Dermis microvascular lymphatic vessel endothelial cell (primary cell): ENCODE measurements at regions not wholly inside any gene's neighbourhood (a gene's known extent, or its start where the extent isn't known, plus 50 kb on each side); places are given as distances from the start of the nearest gene placed in this dataset.
"Not testable (repeated sequence)": the region's sequence is repeated elsewhere in the genome, so short reads cannot be mapped to it uniquely, and the experiment has no call there.

Source experiments
- DNase-seq, 2 donors: peaks; one replicate each; pipeline versions ENCODE4 v3.0.0 to v3.0.0-alpha.2; 2010; ENCODE audit warnings: low read depth in 2 of 2

DNA sequence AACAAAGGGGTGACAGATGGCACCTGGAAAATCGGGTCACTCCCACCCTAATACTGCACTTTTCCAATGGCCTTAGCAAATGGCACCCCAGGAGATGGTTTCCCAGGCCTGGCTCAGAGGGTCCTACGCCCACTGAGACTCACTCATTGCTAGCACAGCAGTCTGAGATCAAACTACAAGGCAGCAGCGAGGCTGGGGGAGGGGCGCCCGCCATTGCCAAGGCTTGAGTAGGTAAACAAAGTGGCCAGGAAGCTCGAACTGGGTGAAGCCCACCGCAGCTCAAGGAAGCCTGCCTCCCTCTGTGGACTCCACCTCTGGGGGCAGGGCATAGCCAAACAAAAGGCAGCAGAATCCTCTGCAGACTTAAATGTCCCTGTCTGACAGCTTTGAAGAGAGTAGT is 467.2 kb downstream of the EPHA7 start:
- not testable (repeated sequence) for DNase-seq

GRCh38 chr6:92945799-92946198 is 473.6 kb downstream of the EPHA7 start:
- no peak for DNase-seq

DNA sequence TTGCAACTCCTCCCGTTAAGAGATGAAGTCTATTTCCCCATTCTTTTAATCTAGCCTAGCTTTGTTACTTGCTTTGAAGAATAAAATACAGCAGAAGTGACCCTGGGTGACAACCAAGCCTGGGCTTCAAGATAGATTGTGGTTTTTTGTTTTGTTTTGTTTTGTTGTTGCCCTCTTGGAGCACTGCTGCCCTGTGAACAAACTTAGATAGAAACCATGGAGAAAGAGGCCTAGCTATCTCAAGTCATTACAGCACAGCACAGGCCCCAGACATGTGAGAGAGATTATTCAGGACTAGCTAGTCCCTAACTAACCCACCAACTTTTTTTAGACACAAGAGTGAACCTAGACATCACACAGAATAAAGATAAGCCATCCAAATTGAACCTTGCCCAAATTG is 475.2 kb downstream of the EPHA7 start:
- no peak for DNase-seq

DNA sequence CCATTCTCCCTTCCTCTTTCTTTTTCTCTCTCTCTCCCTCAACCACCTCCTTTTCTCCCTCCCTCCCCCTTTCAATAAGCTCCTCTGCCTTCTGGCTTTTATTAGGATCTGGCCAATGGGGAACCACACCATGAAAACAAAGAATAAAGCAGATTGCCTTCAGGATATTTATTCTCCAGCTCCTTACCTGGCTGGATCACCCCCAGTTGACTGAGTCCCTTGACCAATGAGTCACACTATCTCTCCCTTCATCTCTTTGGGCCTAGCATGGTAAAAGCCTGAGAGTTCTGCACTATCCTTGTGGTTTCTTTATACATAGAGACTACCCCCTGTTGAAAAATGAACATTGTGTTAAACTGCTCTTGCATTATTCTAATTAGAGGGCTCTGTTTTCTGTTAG is 476.8 kb downstream of the EPHA7 start:
- DNase-seq, result no peak

DNA sequence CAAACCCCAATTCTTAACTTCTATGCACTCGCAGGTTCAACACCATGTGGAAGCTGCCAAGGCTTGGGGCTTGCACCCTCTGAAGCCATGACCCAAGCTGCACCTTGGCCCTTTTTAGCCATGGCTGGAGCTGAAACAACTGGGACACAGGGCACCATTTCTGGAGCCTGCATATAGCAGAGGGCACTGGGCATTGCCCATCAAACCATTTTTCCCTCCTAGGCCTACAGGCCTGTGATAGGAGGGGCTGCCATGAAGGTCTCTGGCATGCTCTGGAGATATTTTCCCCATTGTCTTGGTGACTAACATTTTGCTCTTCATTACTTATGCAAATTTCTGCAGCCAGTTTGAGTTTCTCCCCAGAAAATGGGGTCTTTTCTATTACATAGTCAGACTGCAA is 484.7 kb downstream of the EPHA7 start:
- DNase-seq, result no peak

DNA sequence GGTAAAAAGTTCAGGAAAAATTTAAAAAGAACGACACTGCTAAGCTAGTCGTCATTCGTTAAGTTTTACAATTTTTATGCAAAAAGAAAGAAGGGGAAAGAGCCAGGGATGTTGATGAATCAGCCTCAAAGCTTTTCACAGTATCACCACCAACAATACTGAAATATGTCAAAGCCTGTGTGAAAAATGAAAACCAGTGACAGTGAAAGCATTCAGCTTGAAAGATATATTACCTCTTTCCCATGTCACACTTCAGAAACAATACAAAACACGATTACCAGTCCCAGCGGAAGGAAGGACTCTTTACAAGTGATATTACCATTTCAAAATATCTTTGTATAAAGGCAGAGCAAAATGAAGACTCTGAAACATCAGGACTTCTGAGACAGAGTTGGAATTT is 489.2 kb downstream of the EPHA7 start:
- peak in 1 of 2 donors; percentile 3 for DNase-seq

DNA sequence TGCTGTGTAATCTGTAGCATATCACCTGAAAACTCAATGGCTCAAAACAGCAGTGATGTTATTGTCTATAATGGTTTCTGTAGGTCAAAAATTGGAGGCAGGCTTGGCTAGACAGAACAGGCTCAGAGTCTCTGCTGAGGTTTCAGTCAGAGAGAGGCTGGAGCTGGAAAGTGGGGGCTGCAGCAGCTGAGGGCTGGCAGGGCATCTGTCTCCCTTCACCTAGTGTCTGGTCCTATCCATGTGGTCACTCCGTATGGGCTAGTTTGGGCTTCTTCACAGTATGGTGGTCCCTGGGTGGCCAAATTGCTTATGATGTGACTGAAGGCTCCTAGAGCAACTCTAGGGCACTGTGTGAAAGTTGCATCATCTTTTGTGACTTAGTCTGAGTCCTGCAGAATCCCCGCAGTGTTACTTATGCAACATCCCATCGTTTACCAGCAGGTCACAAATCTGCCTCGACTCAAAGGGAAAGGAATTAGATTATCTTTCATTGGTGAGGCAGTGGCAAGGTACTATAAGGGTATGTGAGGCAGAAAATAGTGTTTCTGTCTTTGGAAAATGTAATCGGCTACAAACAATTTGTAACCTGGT is 497.0 kb downstream of the EPHA7 start:
- no peak for DNase-seq

DNA sequence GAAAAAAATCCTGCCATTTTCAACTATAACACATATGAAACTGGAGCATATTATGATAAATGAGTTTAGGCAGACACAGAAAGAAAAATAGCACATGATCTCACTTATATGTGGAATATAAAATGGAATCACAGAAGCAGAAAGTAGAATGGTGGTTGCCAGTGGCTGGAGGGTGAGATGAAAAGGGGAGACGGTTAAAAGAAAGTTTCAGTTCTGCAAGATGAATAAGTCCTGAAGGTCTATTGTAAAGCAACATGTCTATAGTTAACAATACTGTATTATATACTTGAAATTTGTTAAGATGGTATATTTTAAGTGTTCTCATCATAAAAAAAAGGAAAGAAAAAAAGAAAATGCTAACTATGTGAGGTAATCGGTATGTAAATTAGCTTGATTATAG is 503.9 kb downstream of the EPHA7 start:
- DNase-seq, result no peak

GRCh38 chr6:92911301-92911700 is 508.1 kb downstream of the EPHA7 start:
- DNase-seq, result no peak

- DNase-seq, result no peak
Measured at GRCh38 chr6:92910646-92911045, 508.7 kb downstream of the EPHA7 start.

- no peak for DNase-seq
Measured at GRCh38 chr6:92906385-92906784, 513.0 kb downstream of the EPHA7 start.

DNA sequence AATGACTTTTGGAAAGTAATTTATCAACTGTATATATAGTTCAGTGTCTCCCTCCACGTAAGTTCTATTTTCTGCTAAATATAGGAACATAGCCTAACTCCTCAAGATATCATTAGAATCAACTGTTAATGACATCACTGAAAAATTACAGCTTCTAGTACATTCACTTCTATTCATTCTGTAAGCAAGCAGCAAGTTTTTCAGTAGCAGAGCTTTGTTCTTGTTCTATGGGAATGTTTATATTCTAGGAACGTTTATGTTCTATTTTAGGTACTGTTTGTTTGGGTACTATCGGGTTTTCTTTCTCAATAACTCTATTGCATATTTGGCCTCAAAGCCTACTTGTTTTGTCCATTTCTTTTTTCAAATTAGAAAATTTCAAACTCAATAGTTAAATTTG is 525.6 kb downstream of the EPHA7 start:
- no peak for DNase-seq

GRCh38 chr6:92892626-92893170 is 526.7 kb downstream of the EPHA7 start:
- DNase-seq, result no peak

- DNase-seq, result no peak
Measured at GRCh38 chr6:92888316-92888715, 531.0 kb downstream of the EPHA7 start.

DNA sequence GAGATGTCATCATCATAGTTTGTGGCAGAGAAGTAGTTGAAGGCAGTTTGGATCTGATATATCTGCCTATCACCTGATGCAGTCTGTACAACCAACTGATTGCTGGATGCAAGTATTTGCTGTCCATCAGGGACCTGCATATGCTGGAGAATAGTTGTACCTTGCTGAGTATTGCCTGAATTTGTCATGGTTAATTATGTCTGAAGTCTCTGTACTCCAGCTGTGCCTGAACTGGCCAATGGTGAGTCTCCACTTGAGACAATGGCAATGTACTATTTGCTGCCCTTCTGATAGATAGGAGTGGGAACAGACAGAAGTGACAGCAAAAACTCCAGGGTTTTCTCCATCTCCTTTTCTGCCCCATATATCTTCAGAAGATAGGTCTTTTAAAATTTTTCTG is 531.5 kb downstream of the EPHA7 start:
- DNase-seq, result no peak

- DNase-seq, result no peak
Measured at GRCh38 chr6:92879526-92879925, 539.8 kb downstream of the EPHA7 start.

GRCh38 chr6:92864966-92865555 is 554.3 kb downstream of the EPHA7 start:
- DNase-seq, result no peak

- no peak for DNase-seq
Measured at GRCh38 chr6:92849636-92850035, 569.7 kb downstream of the EPHA7 start.

DNA sequence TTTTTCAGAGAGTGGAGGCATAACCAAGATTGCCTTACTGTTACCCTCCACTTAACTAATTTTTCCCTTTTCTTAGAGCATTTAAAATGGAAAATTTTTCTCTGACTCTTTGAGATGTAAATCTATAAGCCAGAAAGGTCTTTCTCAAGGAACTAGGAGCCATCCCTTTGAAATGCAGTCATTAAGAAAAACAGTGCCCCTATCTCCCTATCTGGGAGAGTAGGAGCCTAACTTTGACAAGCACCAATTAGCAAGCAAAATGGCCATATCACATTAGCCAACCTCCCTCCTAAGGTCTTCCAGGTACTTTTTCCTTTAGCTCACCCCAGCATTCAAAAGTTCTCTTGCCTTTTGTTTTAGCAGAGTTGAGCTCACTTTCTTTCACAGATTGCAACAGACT is 570.5 kb downstream of the EPHA7 start:
- no peak for DNase-seq

- no peak for DNase-seq
Measured at GRCh38 chr6:92848459-92848858, 570.9 kb downstream of the EPHA7 start.

DNA sequence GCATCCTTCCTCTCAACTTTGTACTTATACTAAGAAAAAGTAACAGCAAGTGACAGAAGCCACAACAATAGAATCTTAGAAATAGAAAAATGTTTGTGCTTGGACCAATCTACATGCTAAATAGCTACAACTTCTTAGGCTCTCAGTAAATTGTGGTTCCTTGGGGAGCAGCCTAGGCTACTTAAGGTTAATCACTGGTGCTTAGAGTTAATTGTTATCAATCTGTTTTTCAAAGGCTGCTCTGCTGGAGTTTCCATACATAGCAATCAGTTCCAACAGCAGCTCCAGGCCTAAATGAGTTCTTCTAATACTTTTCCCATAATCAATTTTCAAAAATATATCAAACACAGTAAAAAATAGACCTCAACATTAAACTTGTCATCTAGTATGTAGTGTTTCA is 571.4 kb downstream of the EPHA7 start:
- DNase-seq, result no peak

GRCh38 chr6:92840246-92840930 is 579.0 kb downstream of the EPHA7 start:
- no peak for DNase-seq

DNA sequence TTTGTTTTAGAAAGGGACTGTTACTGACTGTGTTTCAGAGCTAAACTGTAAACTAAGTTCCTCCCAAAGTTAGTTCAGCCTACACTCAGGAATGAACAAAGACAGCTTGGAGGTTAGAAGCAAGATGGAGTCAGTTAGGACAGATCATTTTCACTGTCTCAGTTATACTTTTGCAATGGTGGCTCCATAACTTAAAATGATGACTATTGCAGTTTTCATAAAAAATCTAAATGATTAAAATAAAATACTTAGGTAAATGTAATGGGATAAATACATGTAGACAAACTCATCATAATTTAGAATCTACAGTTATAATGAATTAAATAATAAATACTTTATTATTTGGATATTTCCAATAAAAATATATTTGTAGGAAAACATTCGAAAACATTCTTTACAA is 590.6 kb downstream of the EPHA7 start:
- DNase-seq, result no peak
